Endothelial cell of umbilical vein (primary cell): ENCODE measurements at regions not wholly inside any gene's neighbourhood (a gene's known extent, or its start where the extent isn't known, plus 50 kb on each side); places are given as distances from the start of the nearest gene placed in this dataset.

ENCODE experiments used
- CTCF ChIP-seq, 2 donors: IDR thresholded peaks; 1 replicate in 1 of 2; 2 replicates in 1 of 2; pipeline ENCODE4 v1.5.1; 2011; ENCODE audit warnings: low read length in 2 of 2, mild to moderate bottlenecking in 2 of 2, moderate library complexity in 2 of 2, control low read depth in 1 of 2, inconsistent platforms in 1 of 2, low read depth in 1 of 2; ENCODE audit not compliant: insufficient read depth in 1 of 2; ENCODE audit errors: extremely low read depth in 1 of 2
- EZH2 ChIP-seq: IDR thresholded peaks from 2 replicates; pipeline ENCODE4 v1.6.1; 2012; ENCODE audit warnings: borderline replicate concordance, low read depth, mild to moderate bottlenecking, moderate library complexity, low read length, inconsistent platforms; ENCODE audit not compliant: severe bottlenecking
- FOS ChIP-seq: IDR thresholded peaks from 2 replicates; pipeline ENCODE4 v1.6.1; 2011; ENCODE audit warnings: mild to moderate bottlenecking, low read length, moderate library complexity, borderline replicate concordance; ENCODE audit not compliant: insufficient read depth
- GATA2 ChIP-seq: IDR thresholded peaks from 2 replicates; pipeline ENCODE4 v1.7.0; 2011; ENCODE audit warnings: low read depth, mild to moderate bottlenecking, moderate library complexity, mixed read lengths, low read length; ENCODE audit not compliant: insufficient read length, insufficient read depth
- MAX ChIP-seq: IDR thresholded peaks from 2 replicates; pipeline ENCODE4 v1.6.1; 2011; ENCODE audit not compliant: insufficient read depth, insufficient read length
- MYC ChIP-seq: IDR thresholded peaks from one replicate; pipeline ENCODE4 v1.6.1; 2011; ENCODE audit warnings: mild to moderate bottlenecking, low read depth, low read length
- POLR2A ChIP-seq: IDR thresholded peaks from 2 replicates; pipeline ENCODE4 v1.6.1; 2012; ENCODE audit warnings: low read depth, mild to moderate bottlenecking, control low read depth, low read length
- POLR2AphosphoS5 ChIP-seq: IDR thresholded peaks from 2 replicates; pipeline ENCODE4 v1.6.1; 2012; ENCODE audit warnings: low read depth, mild to moderate bottlenecking, control low read depth, low read length, moderate library complexity; ENCODE audit not compliant: insufficient read depth

- TF ChIP-seq POLR2A (no peak), MYC (no peak), CTCF (IDR thresholded peaks at IDR 0.05; ENCODE audit: extremely low read depth in 1 of 2, insufficient read depth in 1 of 2, low read depth in 1 of 2, low read length in 2 of 2) (no peak), MAX (no peak), EZH2 (no peak), FOS (no peak), POLR2AphosphoS5 (no peak), GATA2 (no peak)
These were observed 64.4 kb upstream of the DUSP22 start for GRCh38 chr6:227812-228338.
